CD4-positive, alpha-beta T cell (primary cell): ENCODE measurements at regions not wholly inside any gene's neighbourhood (a gene's known extent, or its start where the extent isn't known, plus 50 kb on each side); places are given as distances from the start of the nearest gene placed in this dataset.

Experiments
- ATAC-seq: fragments of 200-7000 bp; cut with Tn5 transposase; one replicate; pipeline ENCODE4 v1.10.0; 2022; ENCODE audit warnings: mild to moderate bottlenecking; ENCODE audit not compliant: poor library complexity
- CTCF ChIA-PET: fragments of 350-600 bp; sonication (Branson Sonifier 250); formaldehyde crosslinking; loops from one replicate; lab custom pipeline; 2021; ENCODE audit warnings: antibody characterized with exemption, inconsistent platforms; lab: Charles Lee
- POLR2A ChIA-PET: fragments of 350-600 bp; sonication (Branson Sonifier 250); formaldehyde crosslinking; loops from one replicate; lab custom pipeline; 2021; ENCODE audit warnings: antibody characterized with exemption, inconsistent platforms; lab: Charles Lee
- DNase-seq, 14 experiments: peaks; one replicate each; pipeline ENCODE4 v3.0.0-alpha.2; 2013 to 2020; ENCODE audit warnings: mixed read lengths in 2 of 14
- H3K27ac ChIP-seq, 2 donors: one replicate each; pipeline versions ENCODE4 v1.5.1 to v1.7.0; 2013; ENCODE audit warnings: low read length in 2 of 2, low read depth in 1 of 2, mild to moderate bottlenecking in 1 of 2
- H3K27me3 ChIP-seq, 2 experiments: 1 replicate in 1 of 2; 2 replicates in 1 of 2; pipeline versions ENCODE4 v1.6.1 to v1.7.0; 2013; ENCODE audit warnings: low read length in 2 of 2, control low read depth in 1 of 2, mild to moderate bottlenecking in 1 of 2, moderate library complexity in 1 of 2; ENCODE audit not compliant: insufficient read depth in 2 of 2, control insufficient read depth in 1 of 2
- H3K36me3 ChIP-seq: one replicate; pipeline ENCODE4 v1.6.1; 2013; ENCODE audit warnings: low read length, control low read depth; ENCODE audit not compliant: insufficient read depth
- H3K4me1 ChIP-seq: one replicate; pipeline ENCODE4 v1.6.1; 2013; ENCODE audit warnings: low read length, control low read depth; ENCODE audit not compliant: insufficient read depth
- H3K4me3 ChIP-seq: one replicate; pipeline ENCODE4 v1.5.1; 2013; ENCODE audit warnings: mild to moderate bottlenecking, low read length, moderate library complexity
- H3K9me3 ChIP-seq, 2 experiments: 1 replicate in 1 of 2; 2 replicates in 1 of 2; pipeline versions ENCODE4 v1.6.1 to v1.7.0; 2013; ENCODE audit warnings: low read length in 2 of 2, mild to moderate bottlenecking in 2 of 2, control low read depth in 1 of 2, moderate library complexity in 1 of 2; ENCODE audit not compliant: control insufficient read depth in 1 of 2, insufficient read depth in 1 of 2
- H3K27ac Mint-ChIP-seq: one replicate; pipeline ENCODE4 v1.8.0; 2020; ENCODE audit warnings: mixed read lengths
- H3K27me3 Mint-ChIP-seq: one replicate; pipeline ENCODE4 v1.8.0; 2021; ENCODE audit warnings: mixed read lengths
- H3K36me3 Mint-ChIP-seq: one replicate; pipeline ENCODE4 v1.8.0; 2021; ENCODE audit warnings: low read depth, mixed read lengths
- H3K4me1 Mint-ChIP-seq: one replicate; pipeline ENCODE4 v1.8.0; 2021; ENCODE audit warnings: low read depth, mixed read lengths
- H3K4me3 Mint-ChIP-seq: one replicate; pipeline ENCODE4 v1.8.0; 2020; ENCODE audit warnings: mild to moderate bottlenecking, mixed read lengths
- H3K9me3 Mint-ChIP-seq: one replicate; pipeline ENCODE4 v1.8.0; 2020; ENCODE audit warnings: mixed read lengths
- intact Hi-C, 2 experiments: fragments of 100-400 bp; cut with DNase I in 1 of 2; cut with micrococcal nuclease in 1 of 2; formaldehyde crosslinking; loops; one replicate each; pipeline versions ENCODE4 v1.15.1 to v1.9.0; 2023 to 2025; cut with DNase I, micrococcal nuclease
- TF ChIP-seq, protein P1 (sequence below): fragments of 200-600 bp; IDR thresholded peaks from one replicate; pipeline ENCODE4 v1.8.0; 2022; ENCODE audit warnings: antibody characterized with exemption, mild to moderate bottlenecking

DNA sequence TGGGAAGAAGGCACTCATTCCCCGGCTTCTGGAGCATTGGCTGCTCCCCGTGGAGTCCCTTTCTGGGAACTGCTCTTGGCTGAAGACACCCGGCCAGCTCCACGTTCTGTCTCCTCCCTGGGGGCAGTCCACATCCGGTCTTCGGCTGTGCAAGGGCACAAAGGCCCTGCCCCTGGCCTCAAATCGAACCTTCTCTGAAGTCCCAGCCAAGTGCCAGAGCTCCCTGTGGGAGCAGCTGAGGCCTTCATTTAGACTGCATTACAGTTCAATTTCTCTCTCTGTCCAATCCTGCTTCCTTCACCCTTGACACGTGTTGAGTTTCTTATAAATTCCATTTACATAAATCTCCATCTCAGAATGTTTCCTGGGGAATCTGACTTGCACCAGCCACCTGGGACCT lies 132.9 kb upstream of the POU3F1 start:
- Histone ChIP-seq H3K36me3 (no peaks in the 10 kb centered on the region), H3K27me3 (peaks cover 0 to 4% of the 10 kb centered on the region in 2 experiments), H3K4me3 (no peak overlapping the region), H3K9me3 (no peaks in the 10 kb centered on the region), H3K4me1 (no peaks in the 10 kb centered on the region), H3K27ac (no peak overlapping the region)
- no peaks in the 10 kb centered on the region for H3K4me1 Mint-ChIP-seq
- ChIA-PET CTCF (no interaction called here), POLR2A (no interaction called here)
- TF ChIP-seq, protein P1, sequence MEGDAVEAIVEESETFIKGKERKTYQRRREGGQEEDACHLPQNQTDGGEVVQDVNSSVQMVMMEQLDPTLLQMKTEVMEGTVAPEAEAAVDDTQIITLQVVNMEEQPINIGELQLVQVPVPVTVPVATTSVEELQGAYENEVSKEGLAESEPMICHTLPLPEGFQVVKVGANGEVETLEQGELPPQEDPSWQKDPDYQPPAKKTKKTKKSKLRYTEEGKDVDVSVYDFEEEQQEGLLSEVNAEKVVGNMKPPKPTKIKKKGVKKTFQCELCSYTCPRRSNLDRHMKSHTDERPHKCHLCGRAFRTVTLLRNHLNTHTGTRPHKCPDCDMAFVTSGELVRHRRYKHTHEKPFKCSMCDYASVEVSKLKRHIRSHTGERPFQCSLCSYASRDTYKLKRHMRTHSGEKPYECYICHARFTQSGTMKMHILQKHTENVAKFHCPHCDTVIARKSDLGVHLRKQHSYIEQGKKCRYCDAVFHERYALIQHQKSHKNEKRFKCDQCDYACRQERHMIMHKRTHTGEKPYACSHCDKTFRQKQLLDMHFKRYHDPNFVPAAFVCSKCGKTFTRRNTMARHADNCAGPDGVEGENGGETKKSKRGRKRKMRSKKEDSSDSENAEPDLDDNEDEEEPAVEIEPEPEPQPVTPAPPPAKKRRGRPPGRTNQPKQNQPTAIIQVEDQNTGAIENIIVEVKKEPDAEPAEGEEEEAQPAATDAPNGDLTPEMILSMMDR = no peak
- H3K36me3 Mint-ChIP-seq = no peaks in the 10 kb centered on the region
- no peak overlapping the region for H3K27ac Mint-ChIP-seq
- intact Hi-C loops = no loop called here
- H3K4me3 Mint-ChIP-seq = no peak overlapping the region
- DNase-seq (no peak), ATAC-seq (no peak)
- peaks cover 15% of the 10 kb centered on the region for H3K27me3 Mint-ChIP-seq
- H3K9me3 Mint-ChIP-seq = no peaks in the 10 kb centered on the region

DNA sequence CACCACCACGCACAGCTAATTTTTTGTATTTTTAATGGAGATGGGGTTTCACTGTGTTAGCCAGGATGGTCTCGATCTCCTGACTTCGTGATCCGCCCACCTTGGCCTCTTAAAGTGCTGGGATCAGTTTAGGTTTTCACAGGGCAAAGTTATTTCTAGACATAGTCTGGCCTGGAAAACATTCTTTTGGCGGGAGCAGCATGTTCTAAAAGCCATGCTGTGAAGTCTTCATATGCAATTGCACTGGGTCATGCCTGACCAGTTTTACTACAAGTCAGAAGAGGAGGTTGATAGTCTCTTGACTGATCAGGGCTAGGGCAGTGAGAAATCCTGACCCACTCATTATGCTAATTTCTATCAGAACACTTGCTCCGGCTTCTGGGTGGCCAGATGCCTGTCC lies 131.6 kb upstream of the POU3F1 start:
- Histone ChIP-seq H3K4me1 (no peaks in the 10 kb centered on the region), H3K36me3 (no peaks in the 10 kb centered on the region), H3K4me3 (no peak overlapping the region), H3K9me3 (no peaks in the 10 kb centered on the region), H3K27ac (no peak overlapping the region), H3K27me3 (peaks cover 0 to 7% of the 10 kb centered on the region in 2 experiments)
- no peak for DNase-seq
- ATAC-seq = no peak
- TF ChIP-seq, protein P1 = no peak
- Mint-ChIP-seq H3K4me3 (no peak overlapping the region), H3K9me3 (no peaks in the 10 kb centered on the region), H3K36me3 (no peaks in the 10 kb centered on the region), H3K27ac (no peak overlapping the region), H3K27me3 (peaks cover 15% of the 10 kb centered on the region), H3K4me1 (no peaks in the 10 kb centered on the region)
- ChIA-PET CTCF (no interaction called here), POLR2A (no interaction called here)
- intact Hi-C loops = no loop called here

DNA sequence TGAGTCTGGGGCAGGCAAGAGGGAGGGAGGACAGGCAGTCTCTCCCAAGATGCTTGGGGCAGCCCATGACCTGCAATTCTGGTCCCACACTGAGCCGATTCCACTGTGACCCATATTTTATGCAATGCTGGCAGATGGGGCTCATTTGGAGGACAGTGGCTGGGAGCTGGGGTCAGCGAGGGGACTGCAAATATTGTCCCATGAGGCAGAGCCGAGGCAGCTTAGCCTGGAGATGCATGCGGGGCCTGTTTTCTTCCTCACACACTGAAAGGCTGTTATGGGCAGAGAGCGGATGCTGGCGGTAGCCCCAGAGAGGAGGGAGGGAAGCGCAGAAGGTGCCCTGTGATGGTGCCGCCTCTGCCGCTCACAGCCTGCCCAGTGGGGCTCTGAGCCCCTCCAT lies 128.5 kb upstream of the POU3F1 start:
- Mint-ChIP-seq H3K27me3 (peaks cover 8% of the 10 kb centered on the region), H3K9me3 (no peaks in the 10 kb centered on the region), H3K4me1 (no peaks in the 10 kb centered on the region), H3K4me3 (no peak overlapping the region), H3K27ac (no peak overlapping the region), H3K36me3 (no peaks in the 10 kb centered on the region)
- no peak for DNase-seq
- Histone ChIP-seq H3K27ac (no peak overlapping the region), H3K4me1 (no peaks in the 10 kb centered on the region), H3K4me3 (no peak overlapping the region), H3K9me3 (no peaks in the 10 kb centered on the region), H3K36me3 (no peaks in the 10 kb centered on the region), H3K27me3 (peaks cover 0 to 7% of the 10 kb centered on the region in 2 experiments)
- ChIA-PET POLR2A (no interaction called here), CTCF (no interaction called here)
- TF ChIP-seq, protein P1 = no peak
- intact Hi-C loops = no loop called here
- ATAC-seq = no peak
